ENCODE measurements at regions not wholly inside any gene's neighbourhood (a gene's known extent, or its start where the extent isn't known, plus 50 kb on each side); places are given as distances from the start of the nearest gene placed in this dataset.

DNA sequence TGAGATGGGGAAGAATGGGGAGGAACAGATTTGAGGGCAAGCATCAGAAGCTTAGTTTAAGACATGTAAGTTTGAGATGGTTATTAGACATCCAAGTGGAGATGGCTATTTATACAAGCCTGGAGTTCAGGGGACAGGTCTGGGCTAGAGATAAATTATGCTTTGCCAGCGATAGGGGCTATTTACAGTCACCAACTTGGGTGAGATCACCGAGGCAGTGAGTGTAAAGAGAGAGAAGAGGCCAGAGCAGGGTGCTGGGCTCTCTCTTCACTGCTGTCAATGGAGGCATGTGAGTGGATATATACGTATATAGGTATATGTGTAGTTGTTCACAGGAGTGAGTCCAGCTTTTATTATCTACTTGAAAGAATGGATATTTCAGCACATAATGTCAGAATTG, 81.0 kb downstream of the QPCT start:
- H3K27ac ChIP-seq (ENCODE audit: low read depth, low read length), result no peak overlapping the region
- H3K27me3 ChIP-seq (ENCODE audit: insufficient read depth, low read length), result no peaks in the 10 kb centered on the region
- DNase-seq, result no peak
- peaks cover 0 to 3% (median 0%) of the 10 kb centered on the region in 8 donors for H3K9me3 Mint-ChIP-seq
- H3K4me1 ChIP-seq (ENCODE audit: insufficient read depth, low read length), result no peaks in the 10 kb centered on the region
- no peaks in the 10 kb centered on the region for H3K36me3 ChIP-seq (ENCODE audit: insufficient read depth, low read length)
- H3K4me3 Mint-ChIP-seq, result no peak overlapping the region
- ChIA-PET CTCF (ENCODE audit: partially characterized antibody) (interaction anchor here (1.0 to 2.4 kb wide), 2 partner anchors 10 to 452 kb away, joined by 3 to 7 read pairs; no protein-coding TSS in a partner anchor), POLR2A (ENCODE audit: partially characterized antibody) (interaction anchor here (0.5 kb wide), 1 partner anchor 207 kb away, joined by 3 read pairs; no protein-coding TSS in a partner anchor)
- H3K27ac Mint-ChIP-seq, result no peak overlapping the region
- H3K27me3 Mint-ChIP-seq, result peaks cover 0 to 2% of the 10 kb centered on the region in 2 donors
- intact Hi-C loops (cut with micrococcal nuclease), result no loop called here
- H3K36me3 Mint-ChIP-seq, result no peaks in the 10 kb centered on the region
- no peak overlapping the region for H3K4me3 ChIP-seq (ENCODE audit: low read length in 2 of 2)
- H3K4me1 Mint-ChIP-seq, result no peaks in the 10 kb centered on the region
- no peaks in the 10 kb centered on the region for H3K9me3 ChIP-seq (ENCODE audit: control insufficient read depth in 1 of 2, low read length in 2 of 2)

GRCh38 chr2:37427241-37427640, 82.8 kb downstream of the QPCT start:
- Mint-ChIP-seq H3K27ac (no peak overlapping the region), H3K27me3 (peaks cover 0 to 2% of the 10 kb centered on the region in 2 donors), H3K36me3 (no peaks in the 10 kb centered on the region), H3K9me3 (peaks cover 0 to 3% (median 0%) of the 10 kb centered on the region in 8 donors), H3K4me1 (no peaks in the 10 kb centered on the region), H3K4me3 (no peak overlapping the region)
- intact Hi-C loops (cut with micrococcal nuclease), result no loop called here
- H3K27me3 ChIP-seq (ENCODE audit: insufficient read depth, low read length), result no peaks in the 10 kb centered on the region
- H3K4me1 ChIP-seq (ENCODE audit: insufficient read depth, low read length), result no peaks in the 10 kb centered on the region
- no peaks in the 10 kb centered on the region for H3K36me3 ChIP-seq (ENCODE audit: insufficient read depth, low read length)
- ChIA-PET CTCF (ENCODE audit: partially characterized antibody) (interaction anchor here (1.0 to 1.6 kb wide), 2 partner anchors 13 to 76 kb away, joined by 3 to 4 read pairs; no protein-coding TSS in a partner anchor), POLR2A (ENCODE audit: partially characterized antibody) (no interaction called here)
- no peak for DNase-seq
- H3K9me3 ChIP-seq (ENCODE audit: control insufficient read depth in 1 of 2, low read length in 2 of 2), result no peaks in the 10 kb centered on the region
- H3K4me3 ChIP-seq (ENCODE audit: low read length in 2 of 2), result no peak overlapping the region
- no peak overlapping the region for H3K27ac ChIP-seq (ENCODE audit: low read depth, low read length)

DNA sequence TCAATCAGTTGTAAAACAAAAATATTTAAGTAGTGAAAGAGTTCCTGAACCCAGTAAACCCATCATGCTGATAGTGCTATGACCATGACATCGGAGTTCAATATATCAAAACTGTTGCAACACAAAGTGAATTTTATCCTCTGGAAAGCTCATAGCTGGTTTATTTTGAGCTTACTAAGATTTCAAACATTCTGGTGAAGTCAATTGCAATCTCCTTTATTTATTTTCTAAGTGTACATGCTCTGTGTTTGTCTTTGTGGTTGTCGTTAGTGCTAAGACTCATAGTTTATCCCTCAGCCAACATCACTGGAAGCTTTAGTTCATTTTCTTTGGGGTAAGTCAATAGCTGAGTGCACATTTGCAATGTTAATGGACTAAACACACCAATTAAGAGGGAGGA, 91.9 kb downstream of the QPCT start:
- Histone ChIP-seq H3K36me3 (ENCODE audit: insufficient read depth, low read length) (no peaks in the 10 kb centered on the region), H3K4me1 (ENCODE audit: insufficient read depth, low read length) (no peaks in the 10 kb centered on the region), H3K27ac (ENCODE audit: low read depth, low read length) (no peak overlapping the region), H3K27me3 (ENCODE audit: insufficient read depth, low read length) (no peaks in the 10 kb centered on the region), H3K4me3 (ENCODE audit: low read length in 2 of 2) (no peak overlapping the region), H3K9me3 (ENCODE audit: control insufficient read depth in 1 of 2, low read length in 2 of 2) (no peaks in the 10 kb centered on the region)
- H3K9me3 Mint-ChIP-seq, result peaks cover 0 to 7% (median 3%) of the 10 kb centered on the region in 8 donors
- H3K36me3 Mint-ChIP-seq, result no peaks in the 10 kb centered on the region
- DNase-seq, result no peak
- H3K4me1 Mint-ChIP-seq, result no peaks in the 10 kb centered on the region
- no peak overlapping the region for H3K4me3 Mint-ChIP-seq
- POLR2A ChIA-PET (ENCODE audit: partially characterized antibody), result interaction anchor here (1.4 kb wide), 1 partner anchor 13 kb away, joined by 3 read pairs; no protein-coding TSS in a partner anchor
- H3K27me3 Mint-ChIP-seq, result peaks cover 0 to 2% of the 10 kb centered on the region in 2 donors
- intact Hi-C loops (cut with micrococcal nuclease), result no loop called here
- H3K27ac Mint-ChIP-seq, result no peak overlapping the region
- CTCF ChIA-PET (ENCODE audit: partially characterized antibody), result no interaction called here

DNA sequence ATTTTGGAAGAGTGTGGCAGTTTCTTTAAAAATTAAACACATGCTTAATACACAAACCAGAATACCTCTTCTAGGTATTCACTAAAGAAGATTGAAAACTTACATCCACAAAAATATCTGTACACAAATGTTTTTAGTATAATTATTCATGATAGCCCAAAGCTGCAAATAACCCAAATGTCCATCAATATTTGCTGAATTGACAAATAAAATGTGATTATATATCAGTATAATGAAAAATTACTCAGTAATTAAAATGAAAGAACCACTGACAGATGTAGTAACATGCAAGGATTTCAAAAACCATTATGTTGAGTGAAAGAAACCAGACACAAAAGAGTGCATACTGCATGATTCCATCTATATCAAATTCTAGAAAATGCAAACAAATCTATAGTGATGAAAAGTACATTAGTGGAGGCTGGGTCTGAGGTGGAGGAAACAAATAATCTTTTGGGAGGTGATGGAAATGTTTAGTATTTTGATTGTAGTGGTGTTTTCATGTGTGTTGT, 94.8 kb downstream of the QPCT start:
- ChIA-PET CTCF (ENCODE audit: partially characterized antibody) (no interaction called here), POLR2A (ENCODE audit: partially characterized antibody) (no interaction called here)
- Mint-ChIP-seq H3K36me3 (no peaks in the 10 kb centered on the region), H3K27me3 (peaks cover 0 to 2% of the 10 kb centered on the region in 2 donors), H3K4me3 (no peak overlapping the region), H3K27ac (peak overlapping the region in 1 of 7 donors; percentile 13), H3K9me3 (peaks cover 0 to 15% (median 10%) of the 10 kb centered on the region in 8 donors), H3K4me1 (no peaks in the 10 kb centered on the region)
- Histone ChIP-seq H3K4me3 (ENCODE audit: low read length in 2 of 2) (no peak overlapping the region), H3K27ac (ENCODE audit: low read depth, low read length) (no peak overlapping the region), H3K4me1 (ENCODE audit: insufficient read depth, low read length) (no peaks in the 10 kb centered on the region), H3K36me3 (ENCODE audit: insufficient read depth, low read length) (no peaks in the 10 kb centered on the region), H3K9me3 (ENCODE audit: control insufficient read depth in 1 of 2, low read length in 2 of 2) (no peaks in the 10 kb centered on the region), H3K27me3 (ENCODE audit: insufficient read depth, low read length) (no peaks in the 10 kb centered on the region)
- no peak for DNase-seq
- intact Hi-C loops (cut with micrococcal nuclease), result no loop called here

DNA sequence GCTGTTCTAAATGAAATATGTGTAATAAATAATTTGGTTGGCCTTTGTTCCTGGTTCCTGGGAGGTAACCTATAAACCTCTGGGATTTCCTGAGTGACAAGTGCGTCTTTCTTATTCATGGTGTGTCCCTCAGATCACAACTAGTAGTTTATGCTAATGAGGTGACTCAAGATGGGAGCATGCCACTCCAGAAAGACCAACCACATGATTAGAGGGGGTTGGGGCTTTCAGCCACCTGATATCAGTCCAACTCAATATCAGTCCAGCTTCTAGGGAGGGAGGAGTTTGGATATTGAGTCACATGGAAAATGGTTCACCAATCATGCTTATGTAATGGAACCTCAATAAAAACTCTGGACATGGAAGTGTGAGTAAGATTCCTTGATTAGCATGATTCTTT, 96.6 kb downstream of the QPCT start:
- ChIA-PET POLR2A (ENCODE audit: partially characterized antibody) (no interaction called here), CTCF (ENCODE audit: partially characterized antibody) (no interaction called here)
- DNase-seq, result no peak
- H3K36me3 ChIP-seq (ENCODE audit: insufficient read depth, low read length), result no peaks in the 10 kb centered on the region
- no peak overlapping the region for H3K27ac ChIP-seq (ENCODE audit: low read depth, low read length)
- intact Hi-C loops (cut with micrococcal nuclease), result no loop called here
- Mint-ChIP-seq H3K36me3 (no peaks in the 10 kb centered on the region), H3K27ac (no peak overlapping the region), H3K4me3 (no peak overlapping the region), H3K27me3 (peaks cover 0 to 2% of the 10 kb centered on the region in 2 donors), H3K4me1 (no peaks in the 10 kb centered on the region), H3K9me3 (peaks cover 0 to 14% (median 10%) of the 10 kb centered on the region in 8 donors)
- H3K9me3 ChIP-seq (ENCODE audit: control insufficient read depth in 1 of 2, low read length in 2 of 2), result no peaks in the 10 kb centered on the region
- H3K27me3 ChIP-seq (ENCODE audit: insufficient read depth, low read length), result no peaks in the 10 kb centered on the region
- no peak overlapping the region for H3K4me3 ChIP-seq (ENCODE audit: low read length in 2 of 2)
- no peaks in the 10 kb centered on the region for H3K4me1 ChIP-seq (ENCODE audit: insufficient read depth, low read length)

DNA sequence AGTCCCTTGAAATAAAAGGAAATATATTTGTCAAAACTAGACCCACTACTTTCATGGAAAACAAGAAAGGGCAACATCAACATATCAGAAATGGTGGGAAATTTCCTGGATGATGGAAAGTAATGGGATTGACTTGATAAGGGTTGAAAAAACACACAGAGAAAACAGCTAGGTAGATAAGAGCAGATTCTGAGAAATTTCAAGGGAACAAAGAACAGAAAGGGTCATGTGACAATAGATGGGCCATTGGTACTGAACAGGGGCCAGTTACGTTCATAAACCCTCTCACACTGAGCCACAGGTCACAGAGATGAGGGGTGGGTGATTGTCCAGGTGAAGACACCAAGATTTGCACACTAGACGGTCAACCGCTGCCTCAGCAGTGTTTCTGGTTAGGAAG, 98.7 kb downstream of the QPCT start:
- Histone ChIP-seq H3K4me1 (ENCODE audit: insufficient read depth, low read length) (no peaks in the 10 kb centered on the region), H3K4me3 (ENCODE audit: low read length in 2 of 2) (no peak overlapping the region), H3K27ac (ENCODE audit: low read depth, low read length) (no peak overlapping the region), H3K9me3 (ENCODE audit: control insufficient read depth in 1 of 2, low read length in 2 of 2) (no peaks in the 10 kb centered on the region), H3K27me3 (ENCODE audit: insufficient read depth, low read length) (no peaks in the 10 kb centered on the region), H3K36me3 (ENCODE audit: insufficient read depth, low read length) (no peaks in the 10 kb centered on the region)
- CTCF ChIA-PET (ENCODE audit: partially characterized antibody), result interaction anchor here (1.1 to 1.4 kb wide), 2 partner anchors 27 to 47 kb away, joined by 3 to 4 read pairs; no protein-coding TSS in a partner anchor
- no peak overlapping the region for H3K4me3 Mint-ChIP-seq
- no peaks in the 10 kb centered on the region for H3K36me3 Mint-ChIP-seq
- no peak for DNase-seq
- H3K27ac Mint-ChIP-seq, result no peak overlapping the region
- H3K9me3 Mint-ChIP-seq, result peaks cover 0 to 14% (median 10%) of the 10 kb centered on the region in 8 donors
- intact Hi-C loops (cut with micrococcal nuclease), result no loop called here
- POLR2A ChIA-PET (ENCODE audit: partially characterized antibody), result interaction anchor here (1.3 kb wide), 1 partner anchor 13 kb away, joined by 6 read pairs; no protein-coding TSS in a partner anchor
- H3K27me3 Mint-ChIP-seq, result peaks cover 0 to 3% of the 10 kb centered on the region in 2 donors
- no peaks in the 10 kb centered on the region for H3K4me1 Mint-ChIP-seq

DNA sequence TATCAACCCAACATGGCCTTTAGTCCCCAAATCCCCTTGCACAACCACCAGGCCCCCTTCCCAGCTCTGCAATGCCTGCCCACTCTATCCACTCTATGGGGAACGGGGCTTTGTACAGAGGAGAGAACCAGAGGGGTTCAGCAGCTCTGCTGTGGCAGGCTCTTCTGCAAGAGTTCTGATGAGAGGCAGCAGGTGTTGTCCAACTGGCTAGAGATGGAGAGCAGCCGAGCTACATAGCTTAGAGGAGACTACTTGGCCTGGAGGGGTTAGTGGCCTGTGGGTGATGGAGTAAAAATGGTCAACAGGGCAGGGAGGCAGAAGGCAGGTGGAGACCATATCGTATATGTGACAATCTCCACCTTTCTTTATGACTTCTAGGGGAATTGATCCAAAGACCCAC, 103.0 kb downstream of the QPCT start:
- Histone ChIP-seq H3K4me3 (ENCODE audit: low read length in 2 of 2) (no peak overlapping the region), H3K4me1 (ENCODE audit: insufficient read depth, low read length) (peaks cover 12% of the 10 kb centered on the region), H3K36me3 (ENCODE audit: insufficient read depth, low read length) (no peaks in the 10 kb centered on the region), H3K9me3 (ENCODE audit: control insufficient read depth in 1 of 2, low read length in 2 of 2) (no peaks in the 10 kb centered on the region), H3K27me3 (ENCODE audit: insufficient read depth, low read length) (no peaks in the 10 kb centered on the region), H3K27ac (ENCODE audit: low read depth, low read length) (no peak overlapping the region)
- no peak overlapping the region for H3K4me3 Mint-ChIP-seq
- ChIA-PET POLR2A (ENCODE audit: partially characterized antibody) (no interaction called here), CTCF (ENCODE audit: partially characterized antibody) (interaction anchor here (1.4 kb wide), 1 partner anchor 385 kb away, joined by 4 read pairs; no protein-coding TSS in a partner anchor)
- H3K9me3 Mint-ChIP-seq, result peaks cover 0 to 3% (median 0%) of the 10 kb centered on the region in 8 donors
- H3K36me3 Mint-ChIP-seq, result no peaks in the 10 kb centered on the region
- peaks cover 0 to 3% of the 10 kb centered on the region in 2 donors for H3K27me3 Mint-ChIP-seq
- no peak for DNase-seq
- H3K4me1 Mint-ChIP-seq, result peaks cover 9 to 12% (median 11%) of the 10 kb centered on the region in 4 donors
- H3K27ac Mint-ChIP-seq, result no peak overlapping the region
- intact Hi-C loops (cut with micrococcal nuclease), result no loop called here

Measured in CD4-positive, alpha-beta memory T cell (primary cell).